ENCODE measurements at regions not wholly inside any gene's neighbourhood (a gene's known extent, or its start where the extent isn't known, plus 50 kb on each side); places are given as distances from the start of the nearest gene placed in this dataset.

- H3K4me2 ChIP-seq (ENCODE audit: low read length) = no peak overlapping the region
- TF ChIP-seq CTCF (IDR thresholded peaks at IDR 0.05; ENCODE audit: low read depth, low read length, poor library complexity, severe bottlenecking) (no peak), EZH2phosphoT487 (IDR thresholded peaks at IDR 0.05; ENCODE audit: borderline replicate concordance, low read length) (no peak)
- no peaks in the 10 kb centered on the region for H3K9me3 ChIP-seq (ENCODE audit: control insufficient read depth, insufficient read depth, low read length)
- H3K4me3 ChIP-seq (ENCODE audit: low read length) = no peak overlapping the region
- no peaks in the 10 kb centered on the region for H3F3A ChIP-seq (ENCODE audit: control insufficient read depth, insufficient read depth)
- H3K4me1 ChIP-seq (ENCODE audit: control insufficient read depth, low read length) = peaks cover 8% of the 10 kb centered on the region
- H3K36me3 ChIP-seq (ENCODE audit: control insufficient read depth, low read length) = no peaks in the 10 kb centered on the region
- no peak overlapping the region for H3K27ac ChIP-seq (ENCODE audit: low read depth, low read length)
- no peaks in the 10 kb centered on the region for H3K9me2 ChIP-seq (replicated peaks; ENCODE audit: control insufficient read depth, low read length)
- H3K27me3 ChIP-seq (ENCODE audit: control insufficient read depth, low read length) = 0 out of 2 replicates have a peak, but pooled peaks cover under 1% of the 10 kb centered on the region
- H3K79me2 ChIP-seq (ENCODE audit: control insufficient read depth, low read length) = no peaks in the 10 kb centered on the region
- no peaks in the 10 kb centered on the region for H4K20me1 ChIP-seq (ENCODE audit: control insufficient read depth, insufficient read depth, low read depth, low read length)
Observed at GRCh38 chr6:159483259-159483658, 209.8 kb downstream of the SOD2 start.

GRCh38 chr6:159481897-159482296, 211.1 kb downstream of the SOD2 start:
- peaks cover 8% of the 10 kb centered on the region for H3K4me1 ChIP-seq (ENCODE audit: control insufficient read depth, low read length)
- H3K27ac ChIP-seq (ENCODE audit: low read depth, low read length) = no peak overlapping the region
- no peaks in the 10 kb centered on the region for H4K20me1 ChIP-seq (ENCODE audit: control insufficient read depth, insufficient read depth, low read depth, low read length)
- no peaks in the 10 kb centered on the region for H3K27me3 ChIP-seq (ENCODE audit: control insufficient read depth, low read length)
- H3K4me2 ChIP-seq (ENCODE audit: low read length) = no peak overlapping the region
- no peaks in the 10 kb centered on the region for H3F3A ChIP-seq (ENCODE audit: control insufficient read depth, insufficient read depth)
- no peaks in the 10 kb centered on the region for H3K79me2 ChIP-seq (ENCODE audit: control insufficient read depth, low read length)
- TF ChIP-seq CTCF (IDR thresholded peaks at IDR 0.05; ENCODE audit: low read depth, low read length, poor library complexity, severe bottlenecking) (no peak), EZH2phosphoT487 (IDR thresholded peaks at IDR 0.05; ENCODE audit: borderline replicate concordance, low read length) (no peak)
- no peak overlapping the region for H3K4me3 ChIP-seq (ENCODE audit: low read length)
- no peaks in the 10 kb centered on the region for H3K9me2 ChIP-seq (replicated peaks; ENCODE audit: control insufficient read depth, low read length)
- no peaks in the 10 kb centered on the region for H3K9me3 ChIP-seq (ENCODE audit: control insufficient read depth, insufficient read depth, low read length)
- H3K36me3 ChIP-seq (ENCODE audit: control insufficient read depth, low read length) = no peaks in the 10 kb centered on the region

- H4K20me1 ChIP-seq (ENCODE audit: control insufficient read depth, insufficient read depth, low read depth, low read length) = no peaks in the 10 kb centered on the region
- H3K36me3 ChIP-seq (ENCODE audit: control insufficient read depth, low read length) = no peaks in the 10 kb centered on the region
- H3K9me2 ChIP-seq (replicated peaks; ENCODE audit: control insufficient read depth, low read length) = no peaks in the 10 kb centered on the region
- TF ChIP-seq CTCF (IDR thresholded peaks at IDR 0.05; ENCODE audit: low read depth, low read length, poor library complexity, severe bottlenecking) (no peak), EZH2phosphoT487 (IDR thresholded peaks at IDR 0.05; ENCODE audit: borderline replicate concordance, low read length) (no peak)
- H3K9me3 ChIP-seq (ENCODE audit: control insufficient read depth, insufficient read depth, low read length) = no peaks in the 10 kb centered on the region
- no peak overlapping the region for H3K4me3 ChIP-seq (ENCODE audit: low read length)
- H3K27ac ChIP-seq (ENCODE audit: low read depth, low read length) = no peak overlapping the region
- no peaks in the 10 kb centered on the region for H3K27me3 ChIP-seq (ENCODE audit: control insufficient read depth, low read length)
- no peaks in the 10 kb centered on the region for H3F3A ChIP-seq (ENCODE audit: control insufficient read depth, insufficient read depth)
- no peaks in the 10 kb centered on the region for H3K79me2 ChIP-seq (ENCODE audit: control insufficient read depth, low read length)
- H3K4me1 ChIP-seq (ENCODE audit: control insufficient read depth, low read length) = peaks cover 8% of the 10 kb centered on the region
- no peak overlapping the region for H3K4me2 ChIP-seq (ENCODE audit: low read length)
Observed at GRCh38 chr6:159480471-159480870, 212.6 kb downstream of the SOD2 start.

GRCh38 chr6:159479146-159479545, 213.9 kb downstream of the SOD2 start:
- Histone ChIP-seq H4K20me1 (ENCODE audit: control insufficient read depth, insufficient read depth, low read depth, low read length) (no peaks in the 10 kb centered on the region), H3K9me3 (ENCODE audit: control insufficient read depth, insufficient read depth, low read length) (no peaks in the 10 kb centered on the region), H3K79me2 (ENCODE audit: control insufficient read depth, low read length) (no peaks in the 10 kb centered on the region), H3K27me3 (ENCODE audit: control insufficient read depth, low read length) (no peaks in the 10 kb centered on the region), H3K27ac (ENCODE audit: low read depth, low read length) (no peak overlapping the region), H3K4me3 (ENCODE audit: low read length) (no peak overlapping the region), H3K4me1 (ENCODE audit: control insufficient read depth, low read length) (peaks cover 8% of the 10 kb centered on the region), H3K4me2 (ENCODE audit: low read length) (no peak overlapping the region), H3K36me3 (ENCODE audit: control insufficient read depth, low read length) (no peaks in the 10 kb centered on the region), H3K9me2 (replicated peaks; ENCODE audit: control insufficient read depth, low read length) (no peaks in the 10 kb centered on the region), H3F3A (ENCODE audit: control insufficient read depth, insufficient read depth) (no peaks in the 10 kb centered on the region)
- no peak for TF ChIP-seq EZH2phosphoT487 (IDR thresholded peaks at IDR 0.05; ENCODE audit: borderline replicate concordance, low read length)
- TF ChIP-seq CTCF (IDR thresholded peaks at IDR 0.05; ENCODE audit: low read depth, low read length, poor library complexity, severe bottlenecking) = no peak
